Nephron progenitor cell (in vitro differentiated cells): ENCODE measurements at regions not wholly inside any gene's neighbourhood (a gene's known extent, or its start where the extent isn't known, plus 50 kb on each side); places are given as distances from the start of the nearest gene placed in this dataset.

Experiments used
- DNase-seq: peaks from one replicate; pipeline ENCODE4 v3.0.0; 2021
- H3K27ac Mint-ChIP-seq: 2 replicates; pipeline ENCODE4 v1.8.0; 2021; ENCODE audit warnings: mild to moderate bottlenecking, moderate library complexity, mixed read lengths
- H3K27me3 Mint-ChIP-seq: 2 replicates; pipeline ENCODE4 v1.8.0; 2021; ENCODE audit warnings: mild to moderate bottlenecking, low read depth, mixed read lengths; ENCODE audit not compliant: poor library complexity
- H3K36me3 Mint-ChIP-seq: 2 replicates; pipeline ENCODE4 v1.8.0; 2021; ENCODE audit warnings: low read depth, mixed read lengths
- H3K4me1 Mint-ChIP-seq: 2 replicates; pipeline ENCODE4 v1.8.0; 2021; ENCODE audit warnings: mixed read lengths
- H3K4me3 Mint-ChIP-seq: 2 replicates; pipeline ENCODE4 v1.8.0; 2021; ENCODE audit warnings: mild to moderate bottlenecking, moderate library complexity, mixed read lengths
- H3K9me3 Mint-ChIP-seq: 2 replicates; pipeline ENCODE4 v1.8.0; 2021; ENCODE audit warnings: mild to moderate bottlenecking, moderate library complexity, mixed read lengths
- TF ChIP-seq, protein P1 (sequence below): fragments of 200-600 bp; sonication (generic); IDR thresholded peaks from 2 replicates; pipeline ENCODE4 v1.5.0; 2021; ENCODE audit warnings: antibody characterized with exemption

GRCh38 chr5:26610577-26610976, 427.8 kb downstream of the CDH9 start:
- no peaks in the 10 kb centered on the region for H3K9me3 Mint-ChIP-seq
- TF ChIP-seq, protein P1, sequence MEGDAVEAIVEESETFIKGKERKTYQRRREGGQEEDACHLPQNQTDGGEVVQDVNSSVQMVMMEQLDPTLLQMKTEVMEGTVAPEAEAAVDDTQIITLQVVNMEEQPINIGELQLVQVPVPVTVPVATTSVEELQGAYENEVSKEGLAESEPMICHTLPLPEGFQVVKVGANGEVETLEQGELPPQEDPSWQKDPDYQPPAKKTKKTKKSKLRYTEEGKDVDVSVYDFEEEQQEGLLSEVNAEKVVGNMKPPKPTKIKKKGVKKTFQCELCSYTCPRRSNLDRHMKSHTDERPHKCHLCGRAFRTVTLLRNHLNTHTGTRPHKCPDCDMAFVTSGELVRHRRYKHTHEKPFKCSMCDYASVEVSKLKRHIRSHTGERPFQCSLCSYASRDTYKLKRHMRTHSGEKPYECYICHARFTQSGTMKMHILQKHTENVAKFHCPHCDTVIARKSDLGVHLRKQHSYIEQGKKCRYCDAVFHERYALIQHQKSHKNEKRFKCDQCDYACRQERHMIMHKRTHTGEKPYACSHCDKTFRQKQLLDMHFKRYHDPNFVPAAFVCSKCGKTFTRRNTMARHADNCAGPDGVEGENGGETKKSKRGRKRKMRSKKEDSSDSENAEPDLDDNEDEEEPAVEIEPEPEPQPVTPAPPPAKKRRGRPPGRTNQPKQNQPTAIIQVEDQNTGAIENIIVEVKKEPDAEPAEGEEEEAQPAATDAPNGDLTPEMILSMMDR, result no peak
- no peak for DNase-seq
- no peaks in the 10 kb centered on the region for H3K4me1 Mint-ChIP-seq
- H3K36me3 Mint-ChIP-seq, result no peaks in the 10 kb centered on the region
- H3K4me3 Mint-ChIP-seq, result no peak overlapping the region
- no peak overlapping the region for H3K27ac Mint-ChIP-seq
- no peaks in the 10 kb centered on the region for H3K27me3 Mint-ChIP-seq

DNA sequence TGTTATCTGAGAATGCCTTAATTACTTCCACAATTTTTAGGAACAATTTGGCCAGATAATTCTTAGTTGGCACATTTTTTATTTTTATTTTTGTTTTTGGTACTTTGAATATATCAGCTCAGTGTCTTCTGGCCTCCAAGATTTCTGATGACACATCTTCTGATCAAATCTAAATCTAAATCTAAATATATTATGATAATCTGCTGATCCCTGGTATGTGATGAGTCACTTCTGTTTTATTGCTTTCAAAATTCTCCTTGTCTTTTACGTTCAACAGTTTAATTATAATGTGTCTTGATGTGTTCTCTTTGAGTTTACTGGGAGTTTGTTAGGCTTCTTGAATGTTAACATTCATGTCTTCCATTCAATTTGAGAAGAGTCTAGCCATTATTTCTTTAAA, 436.8 kb downstream of the CDH9 start:
- no peaks in the 10 kb centered on the region for H3K9me3 Mint-ChIP-seq
- DNase-seq, result no peak
- no peaks in the 10 kb centered on the region for H3K4me1 Mint-ChIP-seq
- no peaks in the 10 kb centered on the region for H3K36me3 Mint-ChIP-seq
- TF ChIP-seq, protein P1, result no peak
- H3K27me3 Mint-ChIP-seq, result peaks cover 3% of the 10 kb centered on the region
- H3K4me3 Mint-ChIP-seq, result no peak overlapping the region
- H3K27ac Mint-ChIP-seq, result no peak overlapping the region

DNA sequence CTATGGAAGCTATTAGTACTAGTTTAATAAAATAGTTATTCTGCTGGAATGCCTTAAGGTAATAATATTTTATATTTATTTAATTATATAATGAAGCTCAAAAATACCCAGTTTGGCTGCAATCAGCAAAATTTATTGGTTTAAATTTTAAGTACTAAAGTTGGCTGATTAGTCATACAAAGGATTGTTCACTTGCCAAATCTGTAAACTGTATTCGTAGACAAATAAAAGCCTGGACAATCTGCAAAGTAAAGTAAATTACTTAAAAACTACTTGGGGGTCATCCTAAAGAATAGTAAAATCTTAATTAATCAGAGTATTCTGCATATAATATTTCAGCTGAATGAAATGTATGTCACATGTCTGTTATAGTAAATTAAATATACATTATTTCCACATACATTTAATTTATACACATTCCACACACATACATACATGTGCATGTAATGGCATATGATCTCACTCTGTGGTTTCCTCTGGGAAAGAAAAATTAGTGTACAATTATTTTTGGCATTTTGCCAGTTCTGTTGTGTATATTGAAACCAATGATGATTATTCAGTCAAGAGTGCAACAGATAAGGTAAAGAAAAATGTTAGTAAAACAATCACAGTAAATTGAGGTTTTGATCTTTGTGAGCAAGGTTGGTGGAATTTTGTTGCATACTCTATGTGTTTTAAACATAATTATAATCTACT, 455.9 kb downstream of the CDH9 start:
- no peaks in the 10 kb centered on the region for H3K9me3 Mint-ChIP-seq
- H3K27me3 Mint-ChIP-seq, result peaks cover 3% of the 10 kb centered on the region
- no peaks in the 10 kb centered on the region for H3K4me1 Mint-ChIP-seq
- no peak overlapping the region for H3K27ac Mint-ChIP-seq
- H3K36me3 Mint-ChIP-seq, result no peaks in the 10 kb centered on the region
- H3K4me3 Mint-ChIP-seq, result no peak overlapping the region
- DNase-seq, result no peak
- TF ChIP-seq, protein P1, result no peak

GRCh38 chr5:26579712-26580111, 458.7 kb downstream of the CDH9 start:
- TF ChIP-seq, protein P1, result no peak
- no peaks in the 10 kb centered on the region for H3K4me1 Mint-ChIP-seq

GRCh38 chr5:26578002-26578401, 460.4 kb downstream of the CDH9 start:
- no peak overlapping the region for H3K27ac Mint-ChIP-seq
- H3K4me1 Mint-ChIP-seq, result no peaks in the 10 kb centered on the region
- TF ChIP-seq, protein P1, result no peak
- no peak overlapping the region for H3K4me3 Mint-ChIP-seq
- no peaks in the 10 kb centered on the region for H3K36me3 Mint-ChIP-seq
- no peak for DNase-seq
- H3K27me3 Mint-ChIP-seq, result no peaks in the 10 kb centered on the region
- H3K9me3 Mint-ChIP-seq, result no peaks in the 10 kb centered on the region

More at GRCh38 chr5:26579712-26580111, 458.7 kb downstream of the CDH9 start:
- no peaks in the 10 kb centered on the region for H3K27me3 Mint-ChIP-seq
- no peaks in the 10 kb centered on the region for H3K9me3 Mint-ChIP-seq
- no peak for DNase-seq
- no peak overlapping the region for H3K4me3 Mint-ChIP-seq
- no peaks in the 10 kb centered on the region for H3K36me3 Mint-ChIP-seq
- no peak overlapping the region for H3K27ac Mint-ChIP-seq

DNA sequence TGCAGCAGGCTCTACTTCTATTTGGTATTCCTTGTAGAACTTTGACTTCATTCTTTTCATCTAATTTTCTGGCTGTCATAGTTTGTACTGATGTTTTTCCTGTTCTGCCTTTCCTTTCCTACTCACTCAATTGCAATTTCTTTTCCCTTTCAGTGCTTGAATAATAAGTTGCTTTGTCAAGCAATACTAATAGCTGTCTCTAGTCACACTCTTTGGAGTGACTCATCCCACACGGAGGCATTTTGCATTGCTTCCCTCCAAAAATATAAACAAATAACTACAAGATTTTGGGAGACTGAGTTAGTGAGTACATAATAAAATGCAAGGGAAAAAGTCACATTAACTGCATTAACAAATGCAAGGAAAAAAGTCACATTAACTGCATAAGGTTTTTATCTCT, 465.9 kb downstream of the CDH9 start:
- H3K4me1 Mint-ChIP-seq, result no peaks in the 10 kb centered on the region
- TF ChIP-seq, protein P1, result no peak
- no peak overlapping the region for H3K4me3 Mint-ChIP-seq
- H3K9me3 Mint-ChIP-seq, result no peaks in the 10 kb centered on the region
- H3K27ac Mint-ChIP-seq, result no peak overlapping the region
- H3K27me3 Mint-ChIP-seq, result no peaks in the 10 kb centered on the region
- DNase-seq, result no peak
- H3K36me3 Mint-ChIP-seq, result no peaks in the 10 kb centered on the region
